Adrenal gland (tissue), 9 donors: ENCODE measurements at regions not wholly inside any gene's neighbourhood (a gene's known extent, or its start where the extent isn't known, plus 50 kb on each side); places are given as distances from the start of the nearest gene placed in this dataset.

Experiments used
- DNase-seq, 7 donors: peaks; one replicate each; pipeline ENCODE4 v3.0.0-alpha.2; 2019 to 2020
- H3K27ac ChIP-seq, 5 donors: fragments of 200-600 bp; sonication (generic) in 4 of 5; 1 replicate in 3 of 5; 2 replicates in 2 of 5; pipeline versions ENCODE4 v1.5.1 to v1.8.0; 2016 to 2020; ENCODE audit warnings: mild to moderate bottlenecking in 1 of 5
- H3K27me3 ChIP-seq: fragments of 200-600 bp; 2 replicates; pipeline ENCODE4 v1.8.0; 2021
- H3K36me3 ChIP-seq, 2 donors: fragments of 200-600 bp; replicated peaks in 1 of 2; 1 replicate in 1 of 2; 2 replicates in 1 of 2; pipeline versions ENCODE4 v1.5.1 to v1.8.0; 2018 to 2022
- H3K4me1 ChIP-seq, 2 donors: fragments of 200-600 bp; replicated peaks in 1 of 2; 1 replicate in 1 of 2; 2 replicates in 1 of 2; pipeline versions ENCODE4 v1.5.1 to v1.8.0; 2018 to 2021
- H3K4me3 ChIP-seq, 4 donors: fragments of 200-600 bp; sonication (generic) in 3 of 4; one replicate each; pipeline ENCODE4 v1.5.1; 2016 to 2018
- H3K9me3 ChIP-seq, 3 donors: fragments of 200-600 bp; sonication (generic) in 1 of 3; replicated peaks in 1 of 3; 1 replicate in 2 of 3; 2 replicates in 1 of 3; pipeline versions ENCODE4 v1.5.1 to v1.8.0; 2016 to 2021
- CTCF ChIP-seq, 6 experiments: fragments of 450-650 bp in 4 of 6; fragments of 200-600 bp in 2 of 6; sonication (generic) in 1 of 6; IDR thresholded peaks; 1 replicate in 5 of 6; 2 replicates in 1 of 6; pipeline versions ENCODE4 v1.5.1 to v1.8.0; 2016 to 2021; ENCODE audit warnings: antibody characterized with exemption in 6 of 6, mild to moderate bottlenecking in 2 of 6, moderate library complexity in 1 of 6
- POLR2A ChIP-seq, 2 donors: fragments of 450-650 bp; IDR thresholded peaks; one replicate each; pipeline ENCODE4 v1.6.1; 2017; ENCODE audit warnings: antibody characterized with exemption in 2 of 2, mild to moderate bottlenecking in 2 of 2, moderate library complexity in 1 of 2
- WGBS, 4 donors: extraction: QIAGEN DNeasy Blood & Tissue Kit in 2 of 4; methylation state at CpG; one replicate each; pipeline versions ENCODE4 v1.1.5 to v1.1.7; 2013 to 2017; 5-methylcytosine and 5-hydroxymethylcytosine counted together
- intact Hi-C, 2 donors: fragments of 100-400 bp; cut with DNase I; formaldehyde crosslinking; loops; one replicate each; pipeline versions ENCODE4 v1.14.1 to v1.15.0; 2022 to 2023
- donor health status: healthy with polysubstance abuse.
- donor health status: Bipolar disorder and iron deficiency.
- donor health status: DM: yes; HTN: yes; CAD: no.
- donor health status: DM: no; HTN: no; CAD: no.
- donor health status: DM: no; HTN: no; CAD: no.

- Histone ChIP-seq H3K36me3 (no peaks in the 10 kb centered on the region), H3K4me1 (no peaks in the 10 kb centered on the region), H3K27me3 (no peaks in the 10 kb centered on the region), H3K4me3 (no peak overlapping the region), H3K27ac (peak overlapping the region in 1 of 5 donors; percentile 56), H3K9me3 (no peaks in the 10 kb centered on the region)
- 85 to 89% (median 87%) methylated on average over 4 of the region's 4 CpGs for WGBS, 4 donors
- DNase-seq, result no peak
- intact Hi-C loops, result no loop called here
- TF ChIP-seq POLR2A (IDR thresholded peaks at IDR 0.05) (no peak), CTCF (IDR thresholded peaks at IDR 0.05) (no peak)
Measured at GRCh38 chr15:31156808-31157207, 55.3 kb upstream of the TRPM1 start.

DNA sequence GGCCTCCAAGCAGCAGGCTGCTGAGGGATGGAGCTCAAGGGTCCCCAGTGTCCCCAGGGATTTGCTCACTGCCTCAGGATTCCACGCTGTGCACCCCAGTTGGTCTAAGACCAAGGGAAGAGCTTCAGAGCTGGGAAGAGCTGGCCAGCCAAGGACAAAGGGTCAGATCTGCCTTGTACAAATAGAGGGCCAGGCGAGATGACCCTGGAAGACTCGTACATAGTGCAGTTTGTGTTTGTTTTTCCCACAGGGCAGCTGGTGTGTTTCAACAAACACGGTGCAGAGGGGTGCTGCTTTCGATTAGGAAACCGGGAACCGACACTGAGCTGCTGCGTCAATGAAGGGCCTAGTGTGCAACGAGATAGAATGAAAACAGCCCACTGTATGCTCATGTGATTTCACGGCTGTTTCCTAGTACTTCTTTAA lies 56.1 kb upstream of the TRPM1 start:
- Histone ChIP-seq H3K9me3 (no peaks in the 10 kb centered on the region), H3K27ac (peak overlapping the region in 2 of 5 donors; percentile 57 to 73), H3K27me3 (no peaks in the 10 kb centered on the region), H3K4me1 (no peaks in the 10 kb centered on the region), H3K36me3 (no peaks in the 10 kb centered on the region), H3K4me3 (no peak overlapping the region)
- TF ChIP-seq POLR2A (IDR thresholded peaks at IDR 0.05), result no peak
- TF ChIP-seq CTCF (IDR thresholded peaks at IDR 0.05), result no peak
- DNase-seq, result peak in 6 of 7 donors; percentile 24 to 76 (median 43)
- WGBS, 4 donors, result 54 to 66% (median 62%) methylated on average over 9 to 10 of the region's 10 CpGs
- intact Hi-C loops, result no loop called here

GRCh38 chr15:31158858-31159569 lies 57.5 kb upstream of the TRPM1 start:
- no peaks in the 10 kb centered on the region for H3K27me3 ChIP-seq
- no peak overlapping the region for H3K27ac ChIP-seq
- intact Hi-C loops, result no loop called here
- WGBS, 4 donors, result 69 to 74% (median 72%) methylated on average over 8 to 11 of the region's 11 CpGs
- H3K36me3 ChIP-seq, result no peaks in the 10 kb centered on the region
- DNase-seq, result no peak
- TF ChIP-seq CTCF (IDR thresholded peaks at IDR 0.05) (no peak), POLR2A (IDR thresholded peaks at IDR 0.05) (no peak)
- no peaks in the 10 kb centered on the region for H3K4me1 ChIP-seq
- no peaks in the 10 kb centered on the region for H3K9me3 ChIP-seq
- no peak overlapping the region for H3K4me3 ChIP-seq

DNA sequence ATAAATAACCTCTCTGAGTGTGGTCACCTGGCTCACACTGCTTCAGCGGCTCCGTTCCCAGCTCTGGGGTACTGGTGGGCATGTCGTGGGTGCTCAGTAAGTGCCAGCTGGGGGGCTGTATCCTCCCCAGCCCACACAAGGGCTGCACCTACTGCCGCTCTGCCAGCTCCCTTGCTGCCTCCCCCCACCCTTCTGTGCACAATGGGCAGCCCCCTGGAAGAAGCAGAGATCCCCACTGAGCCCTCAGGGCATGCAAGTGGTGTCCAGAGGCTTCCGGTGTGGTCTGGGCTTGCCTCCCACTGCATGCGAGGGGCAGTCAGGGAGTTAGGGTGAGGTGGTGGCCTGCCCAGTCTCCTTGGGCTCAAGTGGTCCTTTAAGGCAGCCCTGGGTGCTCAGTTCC lies 58.3 kb upstream of the TRPM1 start:
- Histone ChIP-seq H3K27me3 (no peaks in the 10 kb centered on the region), H3K4me3 (no peak overlapping the region), H3K9me3 (no peaks in the 10 kb centered on the region), H3K4me1 (no peaks in the 10 kb centered on the region), H3K27ac (no peak overlapping the region), H3K36me3 (no peaks in the 10 kb centered on the region)
- 70 to 95% (median 81%) methylated on average over 2 to 6 of the region's 6 CpGs; no CpG with 5 or more reads in 1 of the 4 donors for WGBS, 4 donors
- intact Hi-C loops, result no loop called here
- TF ChIP-seq CTCF (IDR thresholded peaks at IDR 0.05) (no peak), POLR2A (IDR thresholded peaks at IDR 0.05) (no peak)
- no peak for DNase-seq
